ENCODE measurements at regions not wholly inside any gene's neighbourhood (a gene's known extent, or its start where the extent isn't known, plus 50 kb on each side); places are given as distances from the start of the nearest gene placed in this dataset.
"Not testable (repeated sequence)": the region's sequence is repeated elsewhere in the genome, so short reads cannot be mapped to it uniquely, and the experiment has no call there.

- in situ Hi-C loops (cut with MboI; ENCODE audit: low pct_unique_long_range_greater_than_20kb, low sequenced_read_pairs); DNase-seq: not testable (repeated sequence)
Observed at GRCh38 chr14:19219423-19219822, 214.7 kb downstream of the POTEG start.

GRCh38 chr14:19231421-19231820 is 202.7 kb downstream of the POTEG start:
- DNase-seq; in situ Hi-C loops (cut with MboI; ENCODE audit: low pct_unique_long_range_greater_than_20kb, low sequenced_read_pairs): not testable (repeated sequence)

DNA sequence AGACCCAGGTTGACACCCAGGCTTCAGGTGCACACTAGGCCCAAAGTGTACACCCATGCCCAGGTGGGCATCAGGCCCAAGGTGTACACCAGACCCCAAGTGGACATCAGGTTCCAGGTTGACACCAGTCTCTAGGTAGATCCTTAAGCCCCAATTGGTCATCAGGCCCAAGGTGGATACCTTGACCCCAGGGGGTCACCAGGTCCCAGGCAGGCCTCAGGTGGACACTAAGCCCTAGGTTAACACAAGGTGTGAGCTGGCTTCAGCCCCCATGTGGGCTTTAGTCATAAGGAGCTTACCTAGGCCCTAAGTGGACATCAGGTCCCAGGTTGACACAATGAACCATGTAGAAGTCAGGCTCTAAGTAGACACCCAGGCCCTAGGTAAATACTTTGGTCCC is 200.1 kb downstream of the POTEG start:
- DNase-seq; in situ Hi-C loops (cut with MboI; ENCODE audit: low pct_unique_long_range_greater_than_20kb, low sequenced_read_pairs): not testable (repeated sequence)

DNA sequence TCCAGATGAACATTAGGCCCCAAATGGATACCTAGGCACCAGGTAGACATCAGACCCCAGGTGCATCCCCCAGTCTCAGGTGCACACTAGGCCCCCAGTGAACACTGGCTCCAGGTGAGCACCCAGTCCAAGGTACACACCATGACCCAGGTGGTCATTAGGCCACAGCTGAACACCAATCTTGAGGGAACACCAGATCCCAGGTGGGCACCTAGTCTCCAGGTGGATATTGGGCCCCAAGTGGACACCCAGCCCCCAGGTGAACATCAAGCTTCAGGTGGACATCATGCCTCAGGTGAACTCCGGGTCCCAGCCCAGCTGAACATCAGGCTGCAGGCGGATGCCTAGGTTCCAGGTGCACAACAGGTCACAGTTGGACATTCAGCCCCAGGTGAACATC is 196.5 kb downstream of the POTEG start:
- DNase-seq; in situ Hi-C loops (cut with MboI; ENCODE audit: low pct_unique_long_range_greater_than_20kb, low sequenced_read_pairs): not testable (repeated sequence)

DNA sequence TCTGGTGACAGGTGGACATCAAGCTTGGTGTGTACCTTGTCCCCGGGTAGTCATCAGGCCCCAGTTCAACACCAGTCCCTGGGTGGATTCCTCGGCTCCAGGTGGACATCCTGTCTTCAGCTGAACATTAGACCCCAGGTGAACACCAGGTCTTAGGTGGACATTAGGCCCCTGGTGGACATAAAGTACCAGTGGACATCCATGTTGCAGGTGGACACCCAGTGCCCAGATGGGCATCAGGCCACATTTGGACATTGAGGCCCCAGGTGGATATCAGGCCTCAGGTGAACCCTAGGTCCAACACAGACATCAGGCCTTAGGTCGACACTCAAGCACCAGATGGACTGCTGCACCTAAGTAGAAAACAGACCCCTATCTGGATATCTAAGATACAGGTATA is 195.6 kb downstream of the POTEG start:
- in situ Hi-C loops (cut with MboI; ENCODE audit: low pct_unique_long_range_greater_than_20kb, low sequenced_read_pairs); DNase-seq: not testable (repeated sequence)

- in situ Hi-C loops (cut with MboI; ENCODE audit: low pct_unique_long_range_greater_than_20kb, low sequenced_read_pairs); DNase-seq: not testable (repeated sequence)
Observed at GRCh38 chr14:19239981-19240380, 194.2 kb downstream of the POTEG start.

GRCh38 chr14:19240387-19240786 is 193.8 kb downstream of the POTEG start:
- in situ Hi-C loops (cut with MboI; ENCODE audit: low pct_unique_long_range_greater_than_20kb, low sequenced_read_pairs); DNase-seq: not testable (repeated sequence)

GRCh38 chr14:19241451-19241850 is 192.7 kb downstream of the POTEG start:
- in situ Hi-C loops (cut with MboI; ENCODE audit: low pct_unique_long_range_greater_than_20kb, low sequenced_read_pairs); DNase-seq: not testable (repeated sequence)

GRCh38 chr14:19242529-19242928 is 191.6 kb downstream of the POTEG start:
- in situ Hi-C loops (cut with MboI; ENCODE audit: low pct_unique_long_range_greater_than_20kb, low sequenced_read_pairs); DNase-seq: not testable (repeated sequence)

DNA sequence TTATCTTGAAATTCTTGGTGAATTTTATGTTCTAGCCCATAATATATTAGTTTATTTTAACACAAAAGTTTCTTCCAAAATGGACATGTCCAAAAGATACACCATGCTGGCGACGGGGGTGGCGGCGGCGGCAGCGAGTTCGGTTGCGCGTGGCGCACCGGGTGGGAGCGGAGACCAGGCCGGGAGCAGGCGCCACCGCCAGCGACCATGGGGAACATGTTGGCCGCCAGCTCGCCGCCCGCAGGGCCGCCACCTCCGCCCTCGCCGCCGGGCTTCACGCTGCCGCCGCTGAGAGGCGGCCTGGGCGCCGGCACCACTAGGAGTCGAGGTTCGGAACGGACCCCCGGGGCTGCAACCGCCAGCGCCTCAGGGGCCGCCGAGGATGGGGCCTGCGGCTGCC is 167.2 kb downstream of the POTEG start:
- DNase-seq; in situ Hi-C loops (cut with MboI; ENCODE audit: low pct_unique_long_range_greater_than_20kb, low sequenced_read_pairs): not testable (repeated sequence)

DNA sequence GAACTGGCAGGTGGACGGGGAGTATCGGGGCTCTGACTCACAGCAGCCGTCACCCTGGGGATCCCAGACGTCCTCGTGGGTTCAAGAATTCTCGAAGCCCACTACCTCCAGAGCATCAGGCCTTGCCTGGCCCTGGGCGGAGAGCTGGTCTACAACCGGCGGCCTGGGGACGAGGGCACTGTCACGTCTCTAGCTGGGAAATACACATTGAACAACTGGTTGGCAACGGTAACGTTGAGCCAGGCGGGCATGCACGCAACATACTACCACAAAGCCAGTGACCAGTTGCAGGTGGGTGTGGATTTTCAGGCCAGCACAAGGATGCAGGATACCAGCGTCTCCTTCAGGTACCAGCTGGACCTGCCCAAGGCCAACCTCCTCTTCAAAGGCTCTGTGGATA is 166.5 kb downstream of the POTEG start:
- DNase-seq; in situ Hi-C loops (cut with MboI; ENCODE audit: low pct_unique_long_range_greater_than_20kb, low sequenced_read_pairs): not testable (repeated sequence)

- in situ Hi-C loops (cut with MboI; ENCODE audit: low pct_unique_long_range_greater_than_20kb, low sequenced_read_pairs); DNase-seq: not testable (repeated sequence)
Observed at GRCh38 chr14:19268047-19268627, 166.0 kb downstream of the POTEG start.

DNA sequence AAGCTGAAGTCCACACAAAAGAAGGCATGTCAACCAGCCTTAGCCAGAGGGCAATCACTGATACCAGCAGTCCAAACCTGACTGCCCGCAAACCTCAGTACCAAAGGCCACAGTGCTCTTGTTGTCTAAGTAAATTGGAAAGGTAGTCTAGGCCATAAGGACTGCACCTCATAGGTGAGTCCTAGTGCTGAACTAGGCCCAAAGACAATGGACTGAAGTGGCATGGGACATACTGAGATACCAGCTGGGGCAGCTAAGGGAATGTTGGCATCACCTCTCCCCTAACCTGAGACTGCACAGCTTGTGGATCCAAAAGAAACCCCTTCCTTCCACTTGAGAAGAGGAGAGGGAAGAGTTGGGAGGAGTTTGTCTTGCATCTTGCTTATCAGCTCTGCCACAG is 161.9 kb downstream of the POTEG start:
- DNase-seq; in situ Hi-C loops (cut with MboI; ENCODE audit: low pct_unique_long_range_greater_than_20kb, low sequenced_read_pairs): not testable (repeated sequence)

- in situ Hi-C loops (cut with MboI; ENCODE audit: low pct_unique_long_range_greater_than_20kb, low sequenced_read_pairs); DNase-seq: not testable (repeated sequence)
Observed at GRCh38 chr14:19289669-19290068, 144.5 kb downstream of the POTEG start.

GRCh38 chr14:19300243-19300642 is 133.9 kb downstream of the POTEG start:
- DNase-seq; in situ Hi-C loops (cut with MboI; ENCODE audit: low pct_unique_long_range_greater_than_20kb, low sequenced_read_pairs): not testable (repeated sequence)

DNA sequence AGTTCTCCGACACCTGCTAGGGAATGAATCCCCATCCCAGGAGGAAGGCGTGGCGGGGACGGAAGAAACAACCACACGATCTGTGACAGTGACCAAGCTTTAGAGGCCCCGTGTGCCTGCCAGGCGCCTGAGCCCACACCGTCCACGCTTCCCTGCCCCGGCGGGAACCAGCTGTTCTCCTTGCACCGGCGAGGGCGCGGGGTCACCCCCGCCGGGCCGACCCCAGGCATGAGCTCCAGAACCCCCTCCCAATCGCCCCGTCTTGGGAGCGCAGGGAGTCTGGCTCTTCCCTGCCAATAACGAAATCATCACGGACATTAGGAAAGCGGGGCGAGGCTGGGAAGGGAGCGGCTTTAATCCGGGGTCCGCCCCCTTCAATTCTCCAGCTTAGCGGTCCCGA is 133.3 kb downstream of the POTEG start:
- in situ Hi-C loops (cut with MboI; ENCODE audit: low pct_unique_long_range_greater_than_20kb, low sequenced_read_pairs); DNase-seq: not testable (repeated sequence)

- in situ Hi-C loops (cut with MboI; ENCODE audit: low pct_unique_long_range_greater_than_20kb, low sequenced_read_pairs), result not testable (repeated sequence)
Observed at GRCh38 chr14:19303844-19304243, 130.3 kb downstream of the POTEG start.

GRCh38 chr14:19304442-19304841 is 129.7 kb downstream of the POTEG start:
- DNase-seq; in situ Hi-C loops (cut with MboI; ENCODE audit: low pct_unique_long_range_greater_than_20kb, low sequenced_read_pairs): not testable (repeated sequence)

More at GRCh38 chr14:19303844-19304243, 130.3 kb downstream of the POTEG start:
- not testable (repeated sequence) for DNase-seq

GRCh38 chr14:19304918-19305317 is 129.2 kb downstream of the POTEG start:
- in situ Hi-C loops (cut with MboI; ENCODE audit: low pct_unique_long_range_greater_than_20kb, low sequenced_read_pairs); DNase-seq: not testable (repeated sequence)

DNA sequence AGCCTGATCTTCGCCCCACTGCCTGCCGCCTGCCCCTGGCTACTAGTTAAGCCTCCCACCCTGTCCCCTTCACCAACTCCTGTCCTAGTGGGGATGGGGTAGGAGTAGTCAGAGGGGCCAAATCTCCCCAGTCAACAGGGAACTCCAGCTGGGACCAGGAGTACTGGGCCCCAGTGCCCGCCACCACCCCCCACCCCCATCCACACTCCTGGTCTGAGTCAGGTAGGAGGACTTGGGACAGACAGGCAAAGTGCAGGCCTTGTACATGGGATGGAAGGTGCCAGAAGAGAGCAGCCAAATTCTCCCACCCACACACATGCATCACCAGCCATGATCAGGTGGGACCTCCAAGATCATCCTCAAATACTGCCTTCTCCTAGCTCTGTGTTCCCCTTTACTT is 128.4 kb downstream of the POTEG start:
- in situ Hi-C loops (cut with MboI; ENCODE audit: low pct_unique_long_range_greater_than_20kb, low sequenced_read_pairs); DNase-seq: not testable (repeated sequence)

GRCh38 chr14:19306405-19306804 is 127.7 kb downstream of the POTEG start:
- in situ Hi-C loops (cut with MboI; ENCODE audit: low pct_unique_long_range_greater_than_20kb, low sequenced_read_pairs); DNase-seq: not testable (repeated sequence)
